ENCODE measurements at regions not wholly inside any gene's neighbourhood (a gene's known extent, or its start where the extent isn't known, plus 50 kb on each side); places are given as distances from the start of the nearest gene placed in this dataset.

- no peaks in the 10 kb centered on the region for H3K36me3 ChIP-seq (ENCODE audit: control insufficient read depth in 2 of 2, extremely low read depth in 1 of 2, insufficient read depth in 2 of 2, low read length in 2 of 2)
- FAIRE-seq: no peak
- H3K27ac ChIP-seq (ENCODE audit: insufficient read depth, low read depth, low read length): no peak overlapping the region
- H3K27me3 ChIP-seq (ENCODE audit: control insufficient read depth in 2 of 2, insufficient read depth in 2 of 2, low read length in 2 of 2): no peaks in the 10 kb centered on the region
- no peak overlapping the region for H3K4me3 ChIP-seq (replicated peaks in 1 of 3; ENCODE audit: insufficient read depth in 1 of 3, low read depth in 1 of 3, low read length in 3 of 3)
- H4K20me1 ChIP-seq (replicated peaks; ENCODE audit: control insufficient read depth, extremely low read depth, insufficient read depth, low read length): no peaks in the 10 kb centered on the region
- ChIA-PET POLR2A (no interaction called here), CTCF (no interaction called here)
- no peak overlapping the region for H3K9ac ChIP-seq (replicated peaks; ENCODE audit: extremely low read depth, insufficient read depth, low read length)
- H2AFZ ChIP-seq (ENCODE audit: low read depth, low read length): no peak overlapping the region
- H3K9me3 ChIP-seq (replicated peaks; ENCODE audit: control insufficient read depth, insufficient read depth, low read length): no peaks in the 10 kb centered on the region
- no TSS peak for BruUV-seq (replicated peaks)
- dilution Hi-C loops (cut with MboI; ENCODE audit: extremely low pct_ligation_motif_present, low sequenced_read_pairs): no loop called here
- H3K79me2 ChIP-seq (ENCODE audit: control insufficient read depth, insufficient read depth, low read length): no peaks in the 10 kb centered on the region
- no peak for TF ChIP-seq MAX (IDR thresholded peaks at IDR 0.05; ENCODE audit: insufficient read depth, insufficient read length)
- no peak for TF ChIP-seq GATA2 (IDR thresholded peaks at IDR 0.05; ENCODE audit: insufficient read depth, insufficient read length, low read depth, low read length)
- no peak for TF ChIP-seq JUN (IDR thresholded peaks at IDR 0.05; ENCODE audit: borderline replicate concordance, insufficient read depth, insufficient read length, low read depth)
- no peak for DNase-seq (ENCODE audit: low read depth, low spot score)
- H3K4me2 ChIP-seq (ENCODE audit: insufficient read depth, low read length): no peak overlapping the region
- no peaks in the 10 kb centered on the region for H3K9me1 ChIP-seq (replicated peaks; ENCODE audit: control insufficient read depth, extremely low read depth, insufficient read depth, low read length)
- intact Hi-C loops (cut with micrococcal nuclease): no loop called here
- H3K4me1 ChIP-seq (ENCODE audit: control insufficient read depth, extremely low read depth, insufficient read depth, low read length): no peaks in the 10 kb centered on the region
Observed at GRCh38 chr5:91730026-91730425, 346.9 kb upstream of the ARRDC3 start.

- intact Hi-C loops (cut with micrococcal nuclease): no loop called here
- H3K4me1 ChIP-seq (ENCODE audit: control insufficient read depth, extremely low read depth, insufficient read depth, low read length): no peaks in the 10 kb centered on the region
- no peak for TF ChIP-seq EZH2 (IDR thresholded peaks at IDR 0.05; ENCODE audit: borderline replicate concordance, low read depth, low read length, severe bottlenecking)
- TF ChIP-seq MYC (IDR thresholded peaks at IDR 0.05; ENCODE audit: low read depth, low read length): no peak
- TF ChIP-seq CTCF (IDR thresholded peaks at IDR 0.05; ENCODE audit: extremely low read depth in 1 of 2, insufficient read depth in 1 of 2, low read depth in 1 of 2, low read length in 2 of 2): no peak
- TF ChIP-seq JUN (IDR thresholded peaks at IDR 0.05; ENCODE audit: borderline replicate concordance, insufficient read depth, insufficient read length, low read depth): no peak
- H3K36me3 ChIP-seq (ENCODE audit: control insufficient read depth in 2 of 2, extremely low read depth in 1 of 2, insufficient read depth in 2 of 2, low read length in 2 of 2): no peaks in the 10 kb centered on the region
- ChIA-PET CTCF (no interaction called here), POLR2A (no interaction called here)
- no peak for FAIRE-seq
- no peak overlapping the region for H3K4me3 ChIP-seq (replicated peaks in 1 of 3; ENCODE audit: insufficient read depth in 1 of 3, low read depth in 1 of 3, low read length in 3 of 3)
- H3K9ac ChIP-seq (replicated peaks; ENCODE audit: extremely low read depth, insufficient read depth, low read length): no peak overlapping the region
- no peak overlapping the region for H3K4me2 ChIP-seq (ENCODE audit: insufficient read depth, low read length)
- H3K27me3 ChIP-seq (ENCODE audit: control insufficient read depth in 2 of 2, insufficient read depth in 2 of 2, low read length in 2 of 2): no peaks in the 10 kb centered on the region
- no peak overlapping the region for H2AFZ ChIP-seq (ENCODE audit: low read depth, low read length)
- no peak overlapping the region for H3K27ac ChIP-seq (ENCODE audit: insufficient read depth, low read depth, low read length)
- H3K79me2 ChIP-seq (ENCODE audit: control insufficient read depth, insufficient read depth, low read length): no peaks in the 10 kb centered on the region
- DNase-seq (ENCODE audit: low read depth, low spot score): no peak
- H3K9me3 ChIP-seq (replicated peaks; ENCODE audit: control insufficient read depth, insufficient read depth, low read length): no peaks in the 10 kb centered on the region
- no peaks in the 10 kb centered on the region for H4K20me1 ChIP-seq (replicated peaks; ENCODE audit: control insufficient read depth, extremely low read depth, insufficient read depth, low read length)
- H3K9me1 ChIP-seq (replicated peaks; ENCODE audit: control insufficient read depth, extremely low read depth, insufficient read depth, low read length): no peaks in the 10 kb centered on the region
- BruUV-seq (replicated peaks): no TSS peak
- dilution Hi-C loops (cut with MboI; ENCODE audit: extremely low pct_ligation_motif_present, low sequenced_read_pairs): no loop called here
Observed at GRCh38 chr5:91727463-91727862, 344.3 kb upstream of the ARRDC3 start.

Measured in endothelial cell of umbilical vein (primary cell).